Thoracic aorta (tissue), 2 donors: ENCODE measurements at regions not wholly inside any gene's neighbourhood (a gene's known extent, or its start where the extent isn't known, plus 50 kb on each side); places are given as distances from the start of the nearest gene placed in this dataset.

Experiments used
- ATAC-seq: fragments of 150-250 bp; one replicate; pipeline ENCODE4 v1.8.0; 2017; ENCODE audit warnings: low read depth; ENCODE audit not compliant: insufficient number of reproducible peaks, low FRiP score
- DNase-seq: peaks from one replicate; pipeline ENCODE4 v3.0.0-alpha.2; 2020; ENCODE audit warnings: low spot score
- H3K27ac ChIP-seq, 2 donors: fragments of 200-600 bp; sonication (generic); 1 replicate in 1 of 2; 2 replicates in 1 of 2; pipeline ENCODE4 v1.5.1; 2016; ENCODE audit warnings: mild to moderate bottlenecking in 2 of 2, moderate library complexity in 2 of 2
- H3K27me3 ChIP-seq: fragments of 200-600 bp; sonication (generic); replicated peaks from 2 replicates; pipeline ENCODE4 v1.6.0; 2016; ENCODE audit warnings: mild to moderate bottlenecking; ENCODE audit not compliant: insufficient read depth
- H3K36me3 ChIP-seq: fragments of 200-600 bp; sonication (generic); one replicate; pipeline ENCODE4 v1.5.1; 2016
- H3K4me1 ChIP-seq, 2 donors: fragments of 200-600 bp; sonication (generic); 1 replicate in 1 of 2; 2 replicates in 1 of 2; pipeline versions ENCODE4 v1.5.1 to v1.6.0; 2016; ENCODE audit warnings: low read depth in 2 of 2, mild to moderate bottlenecking in 1 of 2; ENCODE audit not compliant: control insufficient read depth in 1 of 2
- H3K4me3 ChIP-seq: fragments of 200-600 bp; sonication (generic); 2 replicates; pipeline ENCODE4 v1.5.1; 2016; ENCODE audit warnings: mild to moderate bottlenecking
- H3K9me3 ChIP-seq: fragments of 200-600 bp; sonication (generic); 2 replicates; pipeline ENCODE4 v1.5.1; 2016
- TF ChIP-seq, protein P1 (sequence below): fragments of 200-600 bp; sonication (generic); IDR thresholded peaks from one replicate; pipeline ENCODE4 v1.5.1; 2019; ENCODE audit warnings: antibody characterized with exemption

DNA sequence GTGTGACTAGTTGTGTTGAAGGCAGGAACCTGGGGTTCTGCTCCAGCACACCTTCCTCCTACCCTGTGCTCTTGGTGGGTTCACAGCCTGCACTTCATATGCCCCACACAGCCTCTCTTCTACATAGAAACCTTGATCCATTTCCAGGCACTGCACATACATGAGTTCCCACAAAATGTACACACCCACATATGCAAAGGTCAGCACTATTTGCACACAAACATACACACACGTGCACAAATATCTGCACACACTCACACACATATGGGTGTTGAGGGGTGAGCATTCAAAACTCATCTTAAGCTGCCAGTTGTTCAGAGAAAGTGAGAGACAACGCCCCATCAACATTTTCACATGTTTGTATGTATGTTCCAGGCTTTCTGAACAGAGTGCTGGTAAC, 201.0 kb downstream of the BARX2 start:
- H3K27me3 ChIP-seq, result no peaks in the 10 kb centered on the region
- TF ChIP-seq, protein P1, sequence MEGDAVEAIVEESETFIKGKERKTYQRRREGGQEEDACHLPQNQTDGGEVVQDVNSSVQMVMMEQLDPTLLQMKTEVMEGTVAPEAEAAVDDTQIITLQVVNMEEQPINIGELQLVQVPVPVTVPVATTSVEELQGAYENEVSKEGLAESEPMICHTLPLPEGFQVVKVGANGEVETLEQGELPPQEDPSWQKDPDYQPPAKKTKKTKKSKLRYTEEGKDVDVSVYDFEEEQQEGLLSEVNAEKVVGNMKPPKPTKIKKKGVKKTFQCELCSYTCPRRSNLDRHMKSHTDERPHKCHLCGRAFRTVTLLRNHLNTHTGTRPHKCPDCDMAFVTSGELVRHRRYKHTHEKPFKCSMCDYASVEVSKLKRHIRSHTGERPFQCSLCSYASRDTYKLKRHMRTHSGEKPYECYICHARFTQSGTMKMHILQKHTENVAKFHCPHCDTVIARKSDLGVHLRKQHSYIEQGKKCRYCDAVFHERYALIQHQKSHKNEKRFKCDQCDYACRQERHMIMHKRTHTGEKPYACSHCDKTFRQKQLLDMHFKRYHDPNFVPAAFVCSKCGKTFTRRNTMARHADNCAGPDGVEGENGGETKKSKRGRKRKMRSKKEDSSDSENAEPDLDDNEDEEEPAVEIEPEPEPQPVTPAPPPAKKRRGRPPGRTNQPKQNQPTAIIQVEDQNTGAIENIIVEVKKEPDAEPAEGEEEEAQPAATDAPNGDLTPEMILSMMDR, result no peak
- no peak overlapping the region for H3K27ac ChIP-seq
- H3K36me3 ChIP-seq, result no peaks in the 10 kb centered on the region
- no peaks in the 10 kb centered on the region for H3K4me1 ChIP-seq
- no peaks in the 10 kb centered on the region for H3K9me3 ChIP-seq
- DNase-seq, result no peak
- no peak for ATAC-seq
- no peak overlapping the region for H3K4me3 ChIP-seq

DNA sequence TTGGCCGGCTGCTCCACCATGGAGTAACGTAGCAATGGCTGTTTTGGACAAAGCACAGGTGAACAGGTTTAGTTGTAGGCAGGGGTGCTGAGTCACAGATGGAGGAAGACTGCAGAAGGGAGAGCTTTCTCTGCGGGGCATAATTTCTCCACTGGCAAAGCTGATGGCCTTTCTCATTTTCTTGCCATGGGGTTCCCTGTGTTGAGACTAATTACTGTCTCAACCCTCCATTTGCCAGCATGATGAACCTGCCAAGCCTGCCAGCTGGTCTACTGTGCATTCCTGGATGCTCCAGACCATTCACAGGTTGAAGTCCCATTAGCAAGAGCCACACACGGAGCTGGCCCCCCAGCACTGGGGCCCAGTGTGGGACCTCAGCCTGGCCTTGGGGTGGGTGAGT, 202.4 kb downstream of the BARX2 start:
- Histone ChIP-seq H3K27me3 (no peaks in the 10 kb centered on the region), H3K27ac (no peak overlapping the region), H3K9me3 (no peaks in the 10 kb centered on the region), H3K4me3 (no peak overlapping the region), H3K36me3 (no peaks in the 10 kb centered on the region), H3K4me1 (no peaks in the 10 kb centered on the region)
- DNase-seq (no peak), ATAC-seq (no peak)
- TF ChIP-seq, protein P1, result no peak

DNA sequence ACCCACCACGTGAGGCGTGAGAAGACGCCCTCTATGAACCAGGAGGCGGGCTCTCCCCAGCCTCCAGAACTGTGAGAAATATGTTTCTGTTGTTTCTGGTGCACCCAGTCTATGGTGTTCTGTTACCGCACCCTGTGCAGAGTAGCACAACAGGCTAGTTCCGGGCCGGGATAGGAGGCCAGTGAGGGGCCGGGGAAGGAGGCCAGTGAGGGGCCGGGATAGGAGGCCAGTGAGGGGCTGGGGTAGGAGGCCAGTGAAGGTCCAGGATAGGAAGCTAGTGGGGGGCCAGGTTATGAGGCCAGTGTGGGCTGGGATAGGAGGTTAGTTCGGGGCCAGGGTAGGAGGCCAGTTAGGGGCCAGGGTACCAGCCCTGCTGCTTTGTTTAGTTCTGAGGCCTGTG, 204.6 kb downstream of the BARX2 start:
- TF ChIP-seq, protein P1, result no peak
- DNase-seq (no peak), ATAC-seq (no peak)
- Histone ChIP-seq H3K4me1 (no peaks in the 10 kb centered on the region), H3K27me3 (no peaks in the 10 kb centered on the region), H3K36me3 (no peaks in the 10 kb centered on the region), H3K9me3 (no peaks in the 10 kb centered on the region), H3K4me3 (no peak overlapping the region), H3K27ac (no peak overlapping the region)

DNA sequence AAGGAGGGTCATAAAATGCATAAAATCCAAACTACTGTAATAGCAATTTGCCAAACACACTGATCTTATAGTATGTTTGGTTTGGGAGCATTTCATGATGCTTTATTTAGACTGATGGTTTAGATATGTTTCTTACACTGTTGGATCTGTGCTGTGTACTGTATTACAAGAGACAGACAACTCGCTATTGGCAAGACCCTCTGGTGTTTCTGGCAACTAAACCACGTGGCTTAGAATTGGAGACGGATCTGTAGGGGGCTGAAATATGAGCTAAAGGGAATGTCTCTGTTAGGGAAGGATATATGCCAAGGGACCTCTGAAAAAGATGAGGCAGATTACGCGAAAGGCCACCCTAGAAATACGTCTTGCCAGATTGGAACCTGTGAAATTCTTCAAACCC, 208.7 kb downstream of the BARX2 start:
- no peaks in the 10 kb centered on the region for H3K36me3 ChIP-seq
- H3K4me3 ChIP-seq, result no peak overlapping the region
- no peak overlapping the region for H3K27ac ChIP-seq
- DNase-seq (no peak), ATAC-seq (no peak)
- H3K27me3 ChIP-seq, result no peaks in the 10 kb centered on the region
- TF ChIP-seq, protein P1, result no peak
- H3K9me3 ChIP-seq, result no peaks in the 10 kb centered on the region
- no peaks in the 10 kb centered on the region for H3K4me1 ChIP-seq

DNA sequence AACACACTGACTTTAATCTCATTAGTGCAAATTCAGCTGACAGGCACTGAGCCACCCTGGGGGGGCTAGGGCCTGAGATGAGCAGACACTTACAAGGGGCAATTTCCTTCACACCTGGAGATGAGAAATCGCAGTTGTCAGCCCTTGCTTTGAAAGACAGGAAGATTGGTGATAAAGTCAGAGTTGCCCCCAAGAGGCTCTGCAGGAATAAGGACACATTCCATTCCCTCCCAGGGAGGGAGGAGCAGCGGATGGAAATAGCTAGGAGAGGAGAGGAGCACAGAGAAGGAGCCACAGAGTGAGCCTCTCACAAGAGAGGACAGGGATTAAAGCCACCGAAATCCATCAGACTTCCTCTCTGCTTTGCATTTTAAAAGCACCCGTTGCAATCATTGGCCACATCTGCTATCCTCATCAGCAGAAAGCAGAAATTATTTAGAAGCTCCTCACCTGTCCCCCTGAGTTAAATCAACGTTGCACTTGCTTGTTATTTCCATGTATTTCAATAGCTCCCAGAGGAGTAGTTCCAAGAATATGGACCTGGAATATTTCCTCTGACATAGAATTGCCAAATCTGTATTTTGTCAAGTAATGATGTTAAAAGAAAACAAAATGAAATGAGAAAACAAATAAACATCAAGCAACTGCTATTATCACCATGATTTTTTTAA, 213.7 kb downstream of the BARX2 start:
- no peaks in the 10 kb centered on the region for H3K36me3 ChIP-seq
- ATAC-seq (no peak), DNase-seq (no peak)
- no peak overlapping the region for H3K27ac ChIP-seq
- H3K4me1 ChIP-seq, result no peaks in the 10 kb centered on the region
- no peaks in the 10 kb centered on the region for H3K27me3 ChIP-seq
- TF ChIP-seq, protein P1, result no peak
- H3K9me3 ChIP-seq, result no peaks in the 10 kb centered on the region
- no peak overlapping the region for H3K4me3 ChIP-seq
